Brain microvascular endothelial cell (primary cell): ENCODE measurements at regions not wholly inside any gene's neighbourhood (a gene's known extent, or its start where the extent isn't known, plus 50 kb on each side); places are given as distances from the start of the nearest gene placed in this dataset.

Experiments
- DNase-seq: peaks from one replicate; pipeline ENCODE4 v3.0.0-alpha.2; 2020
- H3K27ac ChIP-seq: fragments of 250-450 bp; sonication (Bioruptor Pico); 2 replicates; pipeline ENCODE4 v1.5.1; 2020; ENCODE audit warnings: mild to moderate bottlenecking, moderate library complexity
- H3K27me3 ChIP-seq: fragments of 250-450 bp; sonication (Bioruptor Pico); replicated peaks from 2 replicates; pipeline ENCODE4 v1.5.1; 2020; ENCODE audit warnings: mild to moderate bottlenecking
- H3K36me3 ChIP-seq: fragments of 250-450 bp; sonication (Bioruptor Pico); replicated peaks from 2 replicates; pipeline ENCODE4 v1.5.1; 2020; ENCODE audit warnings: mild to moderate bottlenecking
- H3K4me3 ChIP-seq: 2 replicates; pipeline ENCODE4 v1.5.1; 2011; ENCODE audit warnings: low read depth, mild to moderate bottlenecking, control low read depth, low read length, moderate library complexity
- in situ Hi-C: cut with HindIII; loops from 2 replicates; pipeline ENCODE4 v1.10.0; 2017; ENCODE audit warnings: low sequenced_read_pairs, low pct_ligation_motif_present
- TF ChIP-seq, protein P1 (sequence below): IDR thresholded peaks from 2 replicates; pipeline ENCODE4 v1.5.1; 2011; ENCODE audit warnings: low read depth, mild to moderate bottlenecking, moderate library complexity, low read length, control low read depth, inconsistent platforms; ENCODE audit errors: missing control alignments

DNA sequence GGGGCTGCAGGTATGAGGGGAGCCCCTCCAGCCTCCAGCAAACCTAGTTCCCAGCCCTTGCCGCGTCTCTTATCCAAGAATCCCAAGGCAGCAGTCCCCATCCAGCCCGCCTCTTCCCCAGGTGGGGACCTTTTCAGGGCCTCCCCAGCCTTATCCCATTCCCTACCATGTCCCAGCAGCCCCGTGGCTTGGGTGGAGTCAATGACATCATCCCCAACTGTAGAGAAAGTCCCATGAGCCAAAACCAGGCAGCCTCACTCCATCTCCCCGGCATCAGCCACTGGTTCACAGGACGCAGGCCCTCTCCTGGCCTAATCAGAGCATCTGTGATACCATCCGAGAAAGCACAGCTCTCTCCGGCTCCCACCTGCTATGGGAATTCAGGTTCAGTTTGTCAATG, 131.0 kb downstream of the NCOR2 start:
- peaks cover 11% of the 10 kb centered on the region for H3K36me3 ChIP-seq
- no peak overlapping the region for H3K4me3 ChIP-seq
- no peak for DNase-seq
- H3K27me3 ChIP-seq = no peaks in the 10 kb centered on the region
- in situ Hi-C loops = no loop called here
- no peak overlapping the region for H3K27ac ChIP-seq
- TF ChIP-seq, protein P1, sequence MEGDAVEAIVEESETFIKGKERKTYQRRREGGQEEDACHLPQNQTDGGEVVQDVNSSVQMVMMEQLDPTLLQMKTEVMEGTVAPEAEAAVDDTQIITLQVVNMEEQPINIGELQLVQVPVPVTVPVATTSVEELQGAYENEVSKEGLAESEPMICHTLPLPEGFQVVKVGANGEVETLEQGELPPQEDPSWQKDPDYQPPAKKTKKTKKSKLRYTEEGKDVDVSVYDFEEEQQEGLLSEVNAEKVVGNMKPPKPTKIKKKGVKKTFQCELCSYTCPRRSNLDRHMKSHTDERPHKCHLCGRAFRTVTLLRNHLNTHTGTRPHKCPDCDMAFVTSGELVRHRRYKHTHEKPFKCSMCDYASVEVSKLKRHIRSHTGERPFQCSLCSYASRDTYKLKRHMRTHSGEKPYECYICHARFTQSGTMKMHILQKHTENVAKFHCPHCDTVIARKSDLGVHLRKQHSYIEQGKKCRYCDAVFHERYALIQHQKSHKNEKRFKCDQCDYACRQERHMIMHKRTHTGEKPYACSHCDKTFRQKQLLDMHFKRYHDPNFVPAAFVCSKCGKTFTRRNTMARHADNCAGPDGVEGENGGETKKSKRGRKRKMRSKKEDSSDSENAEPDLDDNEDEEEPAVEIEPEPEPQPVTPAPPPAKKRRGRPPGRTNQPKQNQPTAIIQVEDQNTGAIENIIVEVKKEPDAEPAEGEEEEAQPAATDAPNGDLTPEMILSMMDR = no peak

DNA sequence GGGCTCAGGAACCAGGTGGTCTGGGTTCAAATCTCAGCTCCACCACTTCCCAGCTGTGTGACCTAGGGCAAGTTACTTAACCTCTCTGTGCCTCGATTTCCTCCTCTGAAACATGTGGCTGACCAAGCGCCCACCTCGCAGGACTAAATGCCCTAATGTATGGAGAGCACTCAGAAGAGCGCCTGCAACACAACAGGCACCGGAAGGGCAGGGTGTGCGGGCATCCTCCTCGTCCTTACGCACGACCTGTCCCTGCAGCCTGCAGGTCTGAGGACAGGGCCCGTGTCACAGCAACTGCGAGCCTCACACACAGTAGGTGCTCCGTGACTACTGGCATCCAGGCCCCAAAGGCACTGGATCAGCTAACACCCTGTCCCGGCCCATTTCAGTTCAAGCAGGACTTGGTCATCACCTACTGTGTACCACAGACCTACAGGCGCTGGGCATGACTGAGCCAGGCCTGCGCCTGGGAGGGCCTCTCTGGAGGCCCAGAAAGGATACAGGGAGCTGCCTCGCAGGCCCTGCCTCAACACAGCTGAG, 131.5 kb downstream of the NCOR2 start:
- DNase-seq = no peak
- H3K4me3 ChIP-seq = no peak overlapping the region
- in situ Hi-C loops = no loop called here
- peaks cover 11% of the 10 kb centered on the region for H3K36me3 ChIP-seq
- TF ChIP-seq, protein P1 = no peak
- no peak overlapping the region for H3K27ac ChIP-seq
- no peaks in the 10 kb centered on the region for H3K27me3 ChIP-seq

DNA sequence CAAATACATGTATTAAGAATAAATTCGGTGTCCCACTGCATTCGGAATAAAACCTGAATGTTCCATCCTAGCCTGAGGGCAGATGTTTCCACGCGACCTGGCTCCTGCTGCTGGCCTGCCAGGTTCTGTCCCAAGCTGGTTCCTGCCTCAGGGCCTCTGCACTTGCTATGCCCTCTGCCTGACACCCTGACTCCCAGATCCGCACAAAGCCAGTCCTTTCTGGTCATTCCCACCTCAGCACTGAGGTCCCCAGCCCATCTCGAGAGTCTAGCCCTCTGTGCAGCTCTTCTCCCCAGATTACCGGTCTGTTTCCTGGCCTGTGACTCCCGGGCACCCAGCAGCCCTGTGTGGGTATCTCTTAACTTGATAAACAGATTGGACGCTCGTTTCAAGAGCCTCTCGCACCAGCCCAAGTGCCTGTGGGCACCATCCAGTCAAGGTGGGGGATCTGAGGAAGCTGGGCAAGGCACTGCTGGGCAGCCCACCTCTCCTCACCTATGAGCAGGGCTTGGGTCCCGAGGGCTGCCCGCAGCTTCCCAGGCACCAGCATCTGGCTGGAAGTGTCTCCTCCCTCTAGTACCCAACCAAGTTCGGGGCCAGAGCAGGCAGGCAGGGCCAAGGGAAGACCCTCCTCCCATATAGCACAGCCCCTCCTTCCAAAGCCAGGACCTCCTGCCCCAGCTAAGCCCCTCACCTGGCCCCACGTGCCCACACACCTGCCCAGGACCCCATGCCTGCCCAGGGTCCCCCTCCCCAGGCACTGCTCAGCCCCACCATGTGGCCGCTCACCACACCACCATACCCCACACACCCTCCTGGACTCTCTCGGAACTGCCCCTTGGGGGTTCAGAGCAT, 132.2 kb downstream of the NCOR2 start:
- H3K27ac ChIP-seq = no peak overlapping the region
- in situ Hi-C loops = no loop called here

DNA sequence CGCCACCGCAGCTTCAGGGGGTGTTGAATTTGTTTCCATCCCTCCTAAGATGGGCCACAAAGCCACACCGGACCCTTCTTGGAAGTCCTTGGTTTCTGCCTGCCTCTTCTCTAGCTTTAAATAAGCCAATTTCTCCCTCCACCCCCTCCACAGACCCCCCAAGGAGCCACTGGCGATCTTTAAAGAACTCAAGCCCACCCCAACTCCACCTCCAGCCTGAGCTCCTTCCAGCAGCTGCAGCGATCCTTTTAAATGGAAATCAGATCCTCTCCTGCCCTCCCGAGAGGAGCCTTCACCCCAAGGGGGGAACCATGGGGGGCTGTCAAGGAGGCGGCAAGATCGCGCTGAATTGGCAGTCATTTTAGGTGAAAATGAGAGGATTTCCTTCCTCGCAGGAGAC, 133.1 kb downstream of the NCOR2 start:
- TF ChIP-seq, protein P1 = no peak
- Histone ChIP-seq H3K27me3 (no peaks in the 10 kb centered on the region), H3K27ac (no peak overlapping the region), H3K36me3 (peaks cover 19% of the 10 kb centered on the region), H3K4me3 (no peak overlapping the region)
- in situ Hi-C loops = no loop called here
- DNase-seq = no peak

More for the DNA sequence above, 132.2 kb downstream of the NCOR2 start:
- TF ChIP-seq, protein P1 = no peak
- DNase-seq = no peak
- Histone ChIP-seq H3K27me3 (no peaks in the 10 kb centered on the region), H3K4me3 (no peak overlapping the region), H3K36me3 (peaks cover 15% of the 10 kb centered on the region)

DNA sequence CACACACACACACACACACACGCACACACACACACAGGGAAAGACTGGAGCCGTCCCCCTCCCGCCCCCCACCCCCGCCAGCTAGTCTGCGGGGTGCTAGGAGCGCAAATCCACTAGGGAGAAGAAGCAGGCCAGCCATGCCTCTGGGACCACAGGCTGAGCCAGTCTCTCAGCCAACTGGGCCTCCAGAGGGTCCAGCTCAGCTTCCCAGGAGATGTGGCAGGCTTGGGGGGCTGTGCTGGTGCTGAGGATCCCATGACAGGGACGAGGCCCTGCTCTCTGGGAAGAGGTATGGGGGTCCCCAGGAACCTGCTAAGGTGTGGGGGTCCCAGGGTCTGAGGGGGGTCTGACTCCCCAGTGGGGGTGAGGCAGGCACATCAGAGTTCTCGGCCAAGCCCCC, 133.5 kb downstream of the NCOR2 start:
- Histone ChIP-seq H3K36me3 (peaks cover 23% of the 10 kb centered on the region), H3K27ac (no peak overlapping the region), H3K4me3 (no peak overlapping the region), H3K27me3 (no peaks in the 10 kb centered on the region)
- in situ Hi-C loops = no loop called here
- TF ChIP-seq, protein P1 = no peak
- DNase-seq = no peak
